ENCODE measurements at regions not wholly inside any gene's neighbourhood (a gene's known extent, or its start where the extent isn't known, plus 50 kb on each side); places are given as distances from the start of the nearest gene placed in this dataset.
"Not testable (repeated sequence)": the region's sequence is repeated elsewhere in the genome, so short reads cannot be mapped to it uniquely, and the experiment has no call there.

DNA sequence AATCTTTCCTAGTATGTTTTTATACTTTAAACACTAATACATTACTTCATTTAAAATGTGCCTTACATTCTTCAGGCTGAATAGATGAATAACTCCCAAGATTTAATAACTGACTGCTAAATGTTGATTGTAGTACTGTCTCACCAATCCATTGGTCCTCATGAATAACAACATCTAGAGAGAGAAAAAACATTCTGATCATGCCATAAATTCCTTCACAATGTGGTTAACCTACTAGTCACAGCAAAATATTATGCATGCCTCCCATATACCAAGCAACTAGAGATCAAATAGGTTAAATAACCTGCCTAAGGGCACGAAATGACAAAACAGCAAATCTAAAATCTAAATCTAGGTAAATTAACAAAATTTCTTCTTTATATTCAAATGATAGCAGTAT lies 66.2 kb downstream of the SYT15 start:
- TF ChIP-seq MAX (IDR thresholded peaks at IDR 0.05; ENCODE audit: low read depth, low read length); NFIC (IDR thresholded peaks at IDR 0.05; ENCODE audit: low read depth, low read length); ZBTB11 (CRISPR knock-in tag; IDR thresholded peaks at IDR 0.05); RAD21 (IDR thresholded peaks at IDR 0.05; ENCODE audit: insufficient read depth, low read depth, low read length); GABPA (IDR thresholded peaks at IDR 0.05; ENCODE audit: low read depth); NFYA (IDR thresholded peaks at IDR 0.05; ENCODE audit: borderline replicate concordance, low read depth, low read length): not testable (repeated sequence)
- TF ChIP-seq, protein P1, sequence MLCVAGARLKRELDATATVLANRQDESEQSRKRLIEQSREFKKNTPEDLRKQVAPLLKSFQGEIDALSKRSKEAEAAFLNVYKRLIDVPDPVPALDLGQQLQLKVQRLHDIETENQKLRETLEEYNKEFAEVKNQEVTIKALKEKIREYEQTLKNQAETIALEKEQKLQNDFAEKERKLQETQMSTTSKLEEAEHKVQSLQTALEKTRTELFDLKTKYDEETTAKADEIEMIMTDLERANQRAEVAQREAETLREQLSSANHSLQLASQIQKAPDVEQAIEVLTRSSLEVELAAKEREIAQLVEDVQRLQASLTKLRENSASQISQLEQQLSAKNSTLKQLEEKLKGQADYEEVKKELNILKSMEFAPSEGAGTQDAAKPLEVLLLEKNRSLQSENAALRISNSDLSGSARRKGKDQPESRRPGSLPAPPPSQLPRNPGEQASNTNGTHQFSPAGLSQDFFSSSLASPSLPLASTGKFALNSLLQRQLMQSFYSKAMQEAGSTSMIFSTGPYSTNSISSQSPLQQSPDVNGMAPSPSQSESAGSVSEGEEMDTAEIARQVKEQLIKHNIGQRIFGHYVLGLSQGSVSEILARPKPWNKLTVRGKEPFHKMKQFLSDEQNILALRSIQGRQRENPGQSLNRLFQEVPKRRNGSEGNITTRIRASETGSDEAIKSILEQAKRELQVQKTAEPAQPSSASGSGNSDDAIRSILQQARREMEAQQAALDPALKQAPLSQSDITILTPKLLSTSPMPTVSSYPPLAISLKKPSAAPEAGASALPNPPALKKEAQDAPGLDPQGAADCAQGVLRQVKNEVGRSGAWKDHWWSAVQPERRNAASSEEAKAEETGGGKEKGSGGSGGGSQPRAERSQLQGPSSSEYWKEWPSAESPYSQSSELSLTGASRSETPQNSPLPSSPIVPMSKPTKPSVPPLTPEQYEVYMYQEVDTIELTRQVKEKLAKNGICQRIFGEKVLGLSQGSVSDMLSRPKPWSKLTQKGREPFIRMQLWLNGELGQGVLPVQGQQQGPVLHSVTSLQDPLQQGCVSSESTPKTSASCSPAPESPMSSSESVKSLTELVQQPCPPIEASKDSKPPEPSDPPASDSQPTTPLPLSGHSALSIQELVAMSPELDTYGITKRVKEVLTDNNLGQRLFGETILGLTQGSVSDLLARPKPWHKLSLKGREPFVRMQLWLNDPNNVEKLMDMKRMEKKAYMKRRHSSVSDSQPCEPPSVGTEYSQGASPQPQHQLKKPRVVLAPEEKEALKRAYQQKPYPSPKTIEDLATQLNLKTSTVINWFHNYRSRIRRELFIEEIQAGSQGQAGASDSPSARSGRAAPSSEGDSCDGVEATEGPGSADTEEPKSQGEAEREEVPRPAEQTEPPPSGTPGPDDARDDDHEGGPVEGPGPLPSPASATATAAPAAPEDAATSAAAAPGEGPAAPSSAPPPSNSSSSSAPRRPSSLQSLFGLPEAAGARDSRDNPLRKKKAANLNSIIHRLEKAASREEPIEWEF (IDR thresholded peaks at IDR 0.05; ENCODE audit: insufficient replicate concordance, low read depth, low read length) = not testable (repeated sequence)
- TF ChIP-seq, protein P2, sequence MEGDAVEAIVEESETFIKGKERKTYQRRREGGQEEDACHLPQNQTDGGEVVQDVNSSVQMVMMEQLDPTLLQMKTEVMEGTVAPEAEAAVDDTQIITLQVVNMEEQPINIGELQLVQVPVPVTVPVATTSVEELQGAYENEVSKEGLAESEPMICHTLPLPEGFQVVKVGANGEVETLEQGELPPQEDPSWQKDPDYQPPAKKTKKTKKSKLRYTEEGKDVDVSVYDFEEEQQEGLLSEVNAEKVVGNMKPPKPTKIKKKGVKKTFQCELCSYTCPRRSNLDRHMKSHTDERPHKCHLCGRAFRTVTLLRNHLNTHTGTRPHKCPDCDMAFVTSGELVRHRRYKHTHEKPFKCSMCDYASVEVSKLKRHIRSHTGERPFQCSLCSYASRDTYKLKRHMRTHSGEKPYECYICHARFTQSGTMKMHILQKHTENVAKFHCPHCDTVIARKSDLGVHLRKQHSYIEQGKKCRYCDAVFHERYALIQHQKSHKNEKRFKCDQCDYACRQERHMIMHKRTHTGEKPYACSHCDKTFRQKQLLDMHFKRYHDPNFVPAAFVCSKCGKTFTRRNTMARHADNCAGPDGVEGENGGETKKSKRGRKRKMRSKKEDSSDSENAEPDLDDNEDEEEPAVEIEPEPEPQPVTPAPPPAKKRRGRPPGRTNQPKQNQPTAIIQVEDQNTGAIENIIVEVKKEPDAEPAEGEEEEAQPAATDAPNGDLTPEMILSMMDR (IDR thresholded peaks at IDR 0.05 in 2 of 3, conservative IDR thresholded peaks at IDR 0.05 in 1 of 3; ENCODE audit: control insufficient read depth in 2 of 3, extremely low read depth in 1 of 3, insufficient read depth in 1 of 3, low read depth in 3 of 3, low read length in 3 of 3) = not testable (repeated sequence)
- TF ChIP-seq, protein P3, sequence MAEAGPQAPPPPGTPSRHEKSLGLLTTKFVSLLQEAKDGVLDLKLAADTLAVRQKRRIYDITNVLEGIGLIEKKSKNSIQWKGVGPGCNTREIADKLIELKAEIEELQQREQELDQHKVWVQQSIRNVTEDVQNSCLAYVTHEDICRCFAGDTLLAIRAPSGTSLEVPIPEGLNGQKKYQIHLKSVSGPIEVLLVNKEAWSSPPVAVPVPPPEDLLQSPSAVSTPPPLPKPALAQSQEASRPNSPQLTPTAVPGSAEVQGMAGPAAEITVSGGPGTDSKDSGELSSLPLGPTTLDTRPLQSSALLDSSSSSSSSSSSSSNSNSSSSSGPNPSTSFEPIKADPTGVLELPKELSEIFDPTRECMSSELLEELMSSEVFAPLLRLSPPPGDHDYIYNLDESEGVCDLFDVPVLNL (IDR thresholded peaks at IDR 0.05; ENCODE audit: low read depth, low read length) = not testable (repeated sequence)

Data from GM12878 (cell line).